GM12892 (cell line): ENCODE measurements at regions not wholly inside any gene's neighbourhood (a gene's known extent, or its start where the extent isn't known, plus 50 kb on each side); places are given as distances from the start of the nearest gene placed in this dataset.

Experiments
- DNase-seq: peaks from one replicate; pipeline ENCODE4 v3.0.0; 2011; ENCODE audit not compliant: insufficient read length
- FAIRE-seq: peaks from 2 replicates; lab custom pipeline; 2011; peaks lifted over from hg19 to GRCh38; lab: Jason Lieb, UNC
- POLR2A ChIP-seq: IDR thresholded peaks from 2 replicates; pipeline ENCODE4 v1.6.1; 2011; ENCODE audit warnings: low read depth, low read length, control low read depth
- POLR2AphosphoS5 ChIP-seq: IDR thresholded peaks from 2 replicates; pipeline ENCODE4 v1.6.1; 2011; ENCODE audit warnings: low read depth, low read length, control low read depth
- TAF1 ChIP-seq: IDR thresholded peaks from 2 replicates; pipeline ENCODE4 v1.6.1; 2011; ENCODE audit warnings: low read depth, mild to moderate bottlenecking, control low read depth, low read length, borderline replicate concordance

DNA sequence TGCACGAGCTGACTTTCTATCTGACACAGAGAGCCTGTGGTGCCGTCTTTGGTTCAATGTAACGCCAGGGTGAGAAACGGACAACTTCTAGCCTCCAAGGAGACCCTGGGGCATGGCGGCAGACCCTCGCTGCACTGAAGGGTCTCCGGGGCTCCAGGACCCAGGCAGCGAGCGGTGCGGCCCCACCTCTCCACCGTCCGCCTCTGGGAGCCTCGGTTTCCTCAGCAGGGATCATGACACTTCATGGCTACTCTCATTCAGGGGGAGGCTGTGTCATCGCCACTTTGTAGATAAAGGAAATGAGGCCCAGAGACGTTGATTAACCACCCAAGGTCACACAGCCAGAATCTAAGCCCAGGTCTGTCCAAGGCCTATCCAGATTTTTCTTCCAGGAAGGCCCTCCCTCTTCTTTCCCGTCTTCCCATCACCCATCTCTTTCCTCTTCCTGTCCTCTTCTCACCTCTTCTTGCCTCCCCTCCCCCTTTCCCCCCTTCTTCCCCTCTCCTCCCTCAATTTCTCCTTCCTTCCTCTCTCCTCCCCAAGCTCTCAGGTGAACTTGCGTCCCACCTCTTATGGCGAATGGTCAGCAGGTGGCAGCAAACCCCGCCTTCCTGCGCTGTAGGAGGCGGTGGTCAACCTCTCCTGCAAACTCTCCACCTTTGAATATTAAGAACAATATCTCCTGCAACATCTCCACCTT lies 69.3 kb upstream of the HMX1 start:
- TF ChIP-seq POLR2AphosphoS5 (no peak), POLR2A (no peak), TAF1 (no peak)
- no peak for FAIRE-seq
- DNase-seq, result no peak

- FAIRE-seq (no peak), DNase-seq (no peak)
- TF ChIP-seq POLR2AphosphoS5, result no peak
- no peak for TF ChIP-seq POLR2A
- TF ChIP-seq TAF1, result no peak
Observed at GRCh38 chr4:8939840-8940742, 68.5 kb upstream of the HMX1 start.

GRCh38 chr4:8939160-8939839 lies 67.7 kb upstream of the HMX1 start:
- TF ChIP-seq POLR2A (no peak), TAF1 (no peak), POLR2AphosphoS5 (no peak)
- FAIRE-seq, result no peak
- DNase-seq, result no peak

DNA sequence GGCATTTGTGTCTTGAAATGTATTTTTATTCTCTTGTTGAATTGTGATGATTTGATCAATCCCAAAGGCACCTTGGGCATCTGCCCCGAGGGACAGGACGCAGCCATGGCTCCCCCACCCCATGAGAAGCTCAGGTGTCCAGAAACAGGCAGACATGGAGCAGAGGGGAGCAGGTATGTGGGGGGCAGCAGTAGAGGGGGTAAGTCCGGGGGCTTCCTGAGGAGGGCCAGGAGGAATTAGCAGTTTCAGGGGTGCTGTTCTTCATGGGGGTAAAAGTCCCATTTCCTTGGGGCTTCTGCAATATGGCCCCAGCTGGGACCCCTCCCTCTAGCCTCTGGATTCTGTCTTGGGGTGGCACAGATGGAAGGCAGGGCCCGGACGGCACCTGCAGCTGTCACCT lies 67.0 kb upstream of the HMX1 start:
- DNase-seq (no peak), FAIRE-seq (no peak)
- TF ChIP-seq POLR2A, result no peak
- no peak for TF ChIP-seq TAF1
- TF ChIP-seq POLR2AphosphoS5, result no peak

GRCh38 chr4:8938137-8938536 lies 66.5 kb upstream of the HMX1 start:
- FAIRE-seq, result no peak
- TF ChIP-seq TAF1 (no peak), POLR2A (no peak)
- DNase-seq, result no peak

- FAIRE-seq (no peak), DNase-seq (no peak)
- TF ChIP-seq TAF1 (no peak), POLR2AphosphoS5 (no peak), POLR2A (no peak)
Observed at GRCh38 chr4:8932884-8933283, 61.2 kb upstream of the HMX1 start.

GRCh38 chr4:8928074-8928473 lies 56.4 kb upstream of the HMX1 start:
- DNase-seq, result no peak
- TF ChIP-seq TAF1 (no peak), POLR2A (no peak), POLR2AphosphoS5 (no peak)
- no peak for FAIRE-seq

DNA sequence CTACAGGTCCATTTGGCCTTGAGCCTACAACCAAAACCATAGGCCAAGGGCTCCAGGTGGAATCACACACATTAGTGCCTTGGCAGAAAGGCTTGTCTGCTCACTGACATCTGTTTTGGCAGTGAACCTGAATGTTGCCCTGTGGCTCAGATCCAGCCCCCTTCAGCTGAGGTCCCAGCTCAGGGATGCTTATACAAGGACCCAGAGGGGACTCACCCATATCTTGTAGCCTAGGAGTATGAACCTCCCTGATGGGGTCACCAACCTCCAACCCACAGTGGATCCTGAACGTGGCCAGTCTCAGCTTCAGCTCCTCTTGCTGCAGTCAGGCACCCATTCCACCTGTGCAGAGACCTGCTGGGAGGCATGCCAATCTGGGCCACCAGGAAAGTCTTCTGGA lies 50.8 kb upstream of the HMX1 start:
- no peak for DNase-seq
- no peak for TF ChIP-seq POLR2A
- no peak for TF ChIP-seq POLR2AphosphoS5
- TF ChIP-seq TAF1, result no peak
- no peak for FAIRE-seq

- DNase-seq, result no peak
- TF ChIP-seq POLR2A, result no peak
- no peak for TF ChIP-seq TAF1
- no peak for TF ChIP-seq POLR2AphosphoS5
- FAIRE-seq, result no peak
Observed at GRCh38 chr4:8921465-8921864, 49.8 kb upstream of the HMX1 start.
